ENCODE measurements at regions not wholly inside any gene's neighbourhood (a gene's known extent, or its start where the extent isn't known, plus 50 kb on each side); places are given as distances from the start of the nearest gene placed in this dataset.

- H3K4me3 ChIP-seq (ENCODE audit: low read depth, low read length), result no peak overlapping the region
- TF ChIP-seq CTCF (IDR thresholded peaks at IDR 0.05; ENCODE audit: low read depth, low read length) (no peak), MYC (IDR thresholded peaks at IDR 0.05; ENCODE audit: low read depth, low read length) (no peak), POLR2A (IDR thresholded peaks at IDR 0.05; ENCODE audit: extremely low read depth, insufficient read length) (no peak)
- TF ChIP-seq, protein P1, sequence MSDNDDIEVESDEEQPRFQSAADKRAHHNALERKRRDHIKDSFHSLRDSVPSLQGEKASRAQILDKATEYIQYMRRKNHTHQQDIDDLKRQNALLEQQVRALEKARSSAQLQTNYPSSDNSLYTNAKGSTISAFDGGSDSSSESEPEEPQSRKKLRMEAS (IDR thresholded peaks at IDR 0.05; ENCODE audit: low read depth, low read length), result no peak
- DNase-seq (ENCODE audit: low read depth), result no peak
Measured at GRCh38 chr2:12300927-12301326, 415.8 kb upstream of the TRIB2 start.

- no peak for TF ChIP-seq POLR2A (IDR thresholded peaks at IDR 0.05; ENCODE audit: extremely low read depth, insufficient read length)
- no peak for TF ChIP-seq MYC (IDR thresholded peaks at IDR 0.05; ENCODE audit: low read depth, low read length)
- TF ChIP-seq CTCF (IDR thresholded peaks at IDR 0.05; ENCODE audit: low read depth, low read length), result no peak
- TF ChIP-seq, protein P1 (IDR thresholded peaks at IDR 0.05; ENCODE audit: low read depth, low read length), result no peak
- no peak overlapping the region for H3K4me3 ChIP-seq (ENCODE audit: low read depth, low read length)
- no peak for DNase-seq (ENCODE audit: low read depth)
Measured at GRCh38 chr2:12302140-12302539, 414.6 kb upstream of the TRIB2 start.

DNA sequence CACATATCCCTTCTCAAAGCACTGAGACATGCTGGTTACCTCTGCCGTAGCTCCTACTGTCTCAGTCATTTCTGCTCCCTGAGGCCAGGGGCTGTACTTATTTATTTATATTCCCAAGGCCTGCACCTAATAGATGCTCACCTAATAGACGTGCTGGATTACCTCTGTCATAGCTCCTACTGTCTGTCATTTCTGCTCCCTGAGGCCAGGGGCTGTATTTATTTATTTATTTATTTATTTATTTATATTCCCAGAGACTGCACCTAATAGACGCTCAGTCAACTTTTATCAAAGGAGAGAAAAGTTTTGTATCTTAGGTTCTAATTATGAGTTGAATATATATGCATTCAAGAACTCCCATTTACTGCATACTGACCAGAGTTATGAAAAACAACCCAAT is 414.0 kb upstream of the TRIB2 start:
- DNase-seq (ENCODE audit: low read depth), result no peak
- TF ChIP-seq, protein P1 (IDR thresholded peaks at IDR 0.05; ENCODE audit: low read depth, low read length), result no peak
- TF ChIP-seq MYC (IDR thresholded peaks at IDR 0.05; ENCODE audit: low read depth, low read length) (no peak), POLR2A (IDR thresholded peaks at IDR 0.05; ENCODE audit: extremely low read depth, insufficient read length) (no peak)
- no peak overlapping the region for H3K4me3 ChIP-seq (ENCODE audit: low read depth, low read length)

- no peak overlapping the region for H3K4me3 ChIP-seq (ENCODE audit: low read depth, low read length)
- TF ChIP-seq CTCF (IDR thresholded peaks at IDR 0.05; ENCODE audit: low read depth, low read length) (no peak), MYC (IDR thresholded peaks at IDR 0.05; ENCODE audit: low read depth, low read length) (no peak), POLR2A (IDR thresholded peaks at IDR 0.05; ENCODE audit: extremely low read depth, insufficient read length) (no peak)
- TF ChIP-seq, protein P1 (IDR thresholded peaks at IDR 0.05; ENCODE audit: low read depth, low read length), result no peak
- DNase-seq (ENCODE audit: low read depth), result peak; percentile 92
Measured at GRCh38 chr2:12303181-12304030, 413.3 kb upstream of the TRIB2 start.

DNA sequence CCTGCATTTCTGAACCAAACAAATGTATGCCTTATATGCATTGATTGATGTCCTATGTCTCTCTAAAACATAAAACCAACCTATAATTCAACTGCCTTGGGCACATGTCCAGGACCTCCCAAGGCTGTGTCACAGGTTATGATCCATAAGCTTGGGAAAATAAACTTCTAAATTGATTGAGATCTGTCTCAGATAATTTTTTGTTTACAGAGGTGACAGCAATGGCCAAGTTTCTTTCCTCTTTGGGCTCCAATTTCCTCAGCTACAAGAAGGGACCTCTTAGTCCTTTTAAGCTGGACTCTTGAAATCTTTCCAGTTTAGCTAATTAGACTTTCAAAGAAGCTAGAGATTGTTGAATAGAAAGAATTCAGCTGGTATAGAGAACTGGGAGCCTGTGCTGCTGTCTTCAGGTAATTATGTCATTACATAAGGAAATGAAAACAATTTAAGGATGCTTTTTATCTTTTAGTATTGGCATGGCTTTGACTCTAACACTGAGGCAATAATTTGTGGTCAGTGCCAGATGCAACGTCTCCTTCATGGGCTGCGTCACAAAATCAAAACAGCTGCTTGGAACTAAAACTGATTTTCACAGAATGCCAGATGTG is 412.1 kb upstream of the TRIB2 start:
- no peak for DNase-seq (ENCODE audit: low read depth)
- H3K4me3 ChIP-seq (ENCODE audit: low read depth, low read length), result no peak overlapping the region
- TF ChIP-seq, protein P1 (IDR thresholded peaks at IDR 0.05; ENCODE audit: low read depth, low read length), result no peak
- TF ChIP-seq CTCF (IDR thresholded peaks at IDR 0.05; ENCODE audit: low read depth, low read length), result no peak
- no peak for TF ChIP-seq POLR2A (IDR thresholded peaks at IDR 0.05; ENCODE audit: extremely low read depth, insufficient read length)
- no peak for TF ChIP-seq MYC (IDR thresholded peaks at IDR 0.05; ENCODE audit: low read depth, low read length)

DNA sequence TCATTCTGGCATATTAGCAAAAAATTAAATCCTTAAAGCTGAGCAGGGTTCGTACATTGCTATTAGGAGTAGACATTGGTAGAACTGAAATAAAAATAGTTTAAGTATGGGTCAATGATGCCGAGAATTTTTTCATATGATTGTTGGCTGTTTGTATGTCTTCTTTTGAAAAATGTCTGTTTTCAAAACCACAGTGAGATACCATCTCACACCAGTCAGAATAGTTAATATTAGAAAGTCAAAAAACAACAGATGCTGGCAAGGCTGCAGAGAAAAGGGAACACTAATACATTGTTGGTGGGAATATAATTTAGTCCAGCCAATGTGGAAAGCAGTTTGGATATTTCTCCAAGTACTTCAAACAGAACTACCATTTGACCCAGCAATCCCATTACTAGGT is 410.8 kb upstream of the TRIB2 start:
- TF ChIP-seq, protein P1 (IDR thresholded peaks at IDR 0.05; ENCODE audit: low read depth, low read length), result no peak
- DNase-seq (ENCODE audit: low read depth), result no peak

More for the DNA sequence above, 410.8 kb upstream of the TRIB2 start:
- no peak overlapping the region for H3K4me3 ChIP-seq (ENCODE audit: low read depth, low read length)
